Sigmoid colon (tissue), 6 donors: ENCODE measurements at regions not wholly inside any gene's neighbourhood (a gene's known extent, or its start where the extent isn't known, plus 50 kb on each side); places are given as distances from the start of the nearest gene placed in this dataset.
A peak's percentile ranks its signal among the peaks of the same experiment; 100 is the strongest.

ENCODE experiments used
- DNase-seq: peaks from one replicate; pipeline ENCODE4 v3.0.0-alpha.2; 2019
- H3K27ac ChIP-seq, 4 donors: fragments of 200-600 bp; sonication (generic); one replicate each; pipeline ENCODE4 v1.5.1; 2016 to 2019; ENCODE audit warnings: mild to moderate bottlenecking in 1 of 4
- H3K27me3 ChIP-seq, 3 donors: fragments of 200-600 bp; sonication (generic); one replicate each; pipeline ENCODE4 v1.5.1; 2019; ENCODE audit warnings: mild to moderate bottlenecking in 1 of 3
- H3K36me3 ChIP-seq, 4 donors: fragments of 200-600 bp; sonication (generic); one replicate each; pipeline ENCODE4 v1.5.1; 2016 to 2019
- H3K4me1 ChIP-seq, 4 donors: fragments of 200-600 bp; sonication (generic); one replicate each; pipeline ENCODE4 v1.5.1; 2017 to 2019
- H3K4me3 ChIP-seq, 4 donors: fragments of 200-600 bp; sonication (generic); one replicate each; pipeline ENCODE4 v1.5.1; 2017 to 2019; ENCODE audit warnings: mild to moderate bottlenecking in 2 of 4, moderate library complexity in 1 of 4
- H3K9me3 ChIP-seq, 4 donors: fragments of 200-600 bp in 3 of 4; sonication (generic) in 3 of 4; one replicate each; pipeline versions ENCODE4 v1.5.1 to v1.6.1; 2013 to 2019
- CTCF ChIP-seq, 4 experiments: fragments of 450-650 bp in 3 of 4; fragments of 200-600 bp in 1 of 4; IDR thresholded peaks; one replicate each; pipeline ENCODE4 v1.5.1; 2016 to 2019; ENCODE audit warnings: antibody characterized with exemption in 4 of 4, mild to moderate bottlenecking in 3 of 4, moderate library complexity in 2 of 4
- EP300 ChIP-seq, 4 donors: sonication (generic); formaldehyde crosslinking; IDR thresholded peaks; one replicate each; pipeline ENCODE4 v1.6.1; 2017; ENCODE audit warnings: antibody characterized with exemption in 4 of 4
- POLR2A ChIP-seq, 2 donors: fragments of 450-650 bp; IDR thresholded peaks; one replicate each; pipeline ENCODE4 v1.6.1; 2016; ENCODE audit warnings: antibody characterized with exemption in 2 of 2, mild to moderate bottlenecking in 2 of 2, moderate library complexity in 2 of 2
- POLR2AphosphoS5 ChIP-seq, 4 donors: sonication (generic); formaldehyde crosslinking; IDR thresholded peaks; one replicate each; pipeline ENCODE4 v1.6.1; 2017; ENCODE audit warnings: antibody characterized with exemption in 4 of 4
- WGBS, 2 donors: extraction: QIAGEN DNeasy Blood & Tissue Kit; methylation state at CpG; one replicate each; pipeline ENCODE4 v1.1.7; 2013; 5-methylcytosine and 5-hydroxymethylcytosine counted together
- intact Hi-C: fragments of 100-400 bp; cut with DNase I; formaldehyde crosslinking; loops from one replicate; pipeline ENCODE4 v1.15.1; 2023
- donor health status: healthy with polysubstance abuse.
- donor health status: healthy.

- Histone ChIP-seq H3K4me1 (peaks cover 0 to 7% (median 0%) of the 10 kb centered on the region in 4 donors), H3K9me3 (peaks cover 0 to 7% (median 2%) of the 10 kb centered on the region in 4 donors), H3K27ac (no peak overlapping the region), H3K27me3 (no peaks in the 10 kb centered on the region), H3K36me3 (no peaks in the 10 kb centered on the region), H3K4me3 (no peak overlapping the region)
- WGBS, 2 donors: 90 to 97% methylated on average over 2 of the region's 2 CpGs
- TF ChIP-seq POLR2A (IDR thresholded peaks at IDR 0.05): no peak
- TF ChIP-seq CTCF (IDR thresholded peaks at IDR 0.05): no peak
- no peak for TF ChIP-seq POLR2AphosphoS5 (IDR thresholded peaks at IDR 0.05)
- no peak for TF ChIP-seq EP300 (IDR thresholded peaks at IDR 0.05)
- DNase-seq: no peak
- intact Hi-C loops: no loop called here
Measured at GRCh38 chr2:239762106-239762505, 263.0 kb downstream of the NDUFA10 start.

DNA sequence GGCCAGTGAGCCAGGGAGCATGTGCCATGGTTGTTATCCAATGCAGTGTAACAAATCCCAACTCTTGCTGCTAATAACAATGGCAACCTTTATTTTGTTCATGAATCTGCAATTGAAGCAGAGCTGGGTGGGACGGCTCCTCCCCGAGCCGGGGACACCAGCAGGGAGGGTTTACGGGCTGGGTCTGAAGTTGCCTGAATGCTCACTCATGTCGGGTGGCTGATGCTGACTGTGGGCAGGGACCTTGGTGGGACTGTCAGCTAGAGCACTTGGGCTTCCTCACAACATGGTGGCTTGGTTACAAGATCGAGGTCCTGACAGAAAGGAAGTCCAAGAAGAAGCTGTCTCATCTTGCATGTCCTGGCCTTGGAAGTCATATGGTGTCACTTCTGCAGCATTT lies 264.5 kb downstream of the NDUFA10 start:
- H3K27me3 ChIP-seq: no peaks in the 10 kb centered on the region
- no peak overlapping the region for H3K27ac ChIP-seq
- H3K4me1 ChIP-seq: peaks cover 0 to 7% (median 0%) of the 10 kb centered on the region in 4 donors
- intact Hi-C loops: no loop called here
- H3K4me3 ChIP-seq: no peak overlapping the region
- 91 to 92% methylated on average over 6 of the region's 6 CpGs for WGBS, 2 donors
- H3K9me3 ChIP-seq: peaks cover 0 to 7% (median 2%) of the 10 kb centered on the region in 4 donors
- TF ChIP-seq POLR2AphosphoS5 (IDR thresholded peaks at IDR 0.05) (no peak), POLR2A (IDR thresholded peaks at IDR 0.05) (no peak), CTCF (IDR thresholded peaks at IDR 0.05) (no peak), EP300 (IDR thresholded peaks at IDR 0.05) (no peak)
- H3K36me3 ChIP-seq: no peaks in the 10 kb centered on the region
- peak; percentile 40 for DNase-seq

DNA sequence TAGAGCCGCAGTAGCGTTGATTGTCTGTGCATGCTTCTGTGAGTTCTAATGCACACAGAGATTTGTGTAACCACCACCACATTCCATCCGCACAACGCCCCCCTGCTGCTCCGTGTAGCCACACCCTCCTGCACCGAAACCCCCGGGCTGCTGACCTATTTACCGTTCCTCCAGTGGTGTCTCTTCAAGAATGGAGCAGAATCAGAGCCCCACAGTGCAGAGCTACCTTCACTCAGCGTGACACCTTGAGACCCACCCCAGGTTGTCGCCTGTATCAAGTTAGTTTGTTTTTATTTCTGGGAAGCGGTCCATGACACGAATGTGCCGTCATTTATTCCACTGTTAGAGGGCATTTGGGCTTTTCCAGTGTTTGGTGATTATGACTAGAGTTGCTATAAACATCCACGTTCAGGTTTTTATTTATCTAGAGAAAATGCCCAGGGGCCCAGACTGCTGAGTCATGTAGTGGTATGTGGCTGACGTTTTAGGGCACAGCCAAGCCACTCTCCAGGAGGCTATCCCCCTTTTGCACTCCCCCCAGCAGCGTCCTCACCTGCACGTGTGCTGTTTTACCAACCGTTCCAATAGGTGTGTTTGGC lies 266.8 kb downstream of the NDUFA10 start:
- H3K9me3 ChIP-seq: peaks cover 0 to 7% (median 2%) of the 10 kb centered on the region in 4 donors
- WGBS, 2 donors: 33 to 62% methylated on average over 18 of the region's 18 CpGs
- no peaks in the 10 kb centered on the region for H3K36me3 ChIP-seq
- no peak for DNase-seq
- H3K4me3 ChIP-seq: no peak overlapping the region
- H3K4me1 ChIP-seq: peaks cover 0 to 7% (median 0%) of the 10 kb centered on the region in 4 donors
- intact Hi-C loops: no loop called here
- no peak overlapping the region for H3K27ac ChIP-seq
- TF ChIP-seq POLR2A (IDR thresholded peaks at IDR 0.05): no peak
- no peak for TF ChIP-seq EP300 (IDR thresholded peaks at IDR 0.05)
- no peak for TF ChIP-seq POLR2AphosphoS5 (IDR thresholded peaks at IDR 0.05)
- no peak for TF ChIP-seq CTCF (IDR thresholded peaks at IDR 0.05)
- no peaks in the 10 kb centered on the region for H3K27me3 ChIP-seq

DNA sequence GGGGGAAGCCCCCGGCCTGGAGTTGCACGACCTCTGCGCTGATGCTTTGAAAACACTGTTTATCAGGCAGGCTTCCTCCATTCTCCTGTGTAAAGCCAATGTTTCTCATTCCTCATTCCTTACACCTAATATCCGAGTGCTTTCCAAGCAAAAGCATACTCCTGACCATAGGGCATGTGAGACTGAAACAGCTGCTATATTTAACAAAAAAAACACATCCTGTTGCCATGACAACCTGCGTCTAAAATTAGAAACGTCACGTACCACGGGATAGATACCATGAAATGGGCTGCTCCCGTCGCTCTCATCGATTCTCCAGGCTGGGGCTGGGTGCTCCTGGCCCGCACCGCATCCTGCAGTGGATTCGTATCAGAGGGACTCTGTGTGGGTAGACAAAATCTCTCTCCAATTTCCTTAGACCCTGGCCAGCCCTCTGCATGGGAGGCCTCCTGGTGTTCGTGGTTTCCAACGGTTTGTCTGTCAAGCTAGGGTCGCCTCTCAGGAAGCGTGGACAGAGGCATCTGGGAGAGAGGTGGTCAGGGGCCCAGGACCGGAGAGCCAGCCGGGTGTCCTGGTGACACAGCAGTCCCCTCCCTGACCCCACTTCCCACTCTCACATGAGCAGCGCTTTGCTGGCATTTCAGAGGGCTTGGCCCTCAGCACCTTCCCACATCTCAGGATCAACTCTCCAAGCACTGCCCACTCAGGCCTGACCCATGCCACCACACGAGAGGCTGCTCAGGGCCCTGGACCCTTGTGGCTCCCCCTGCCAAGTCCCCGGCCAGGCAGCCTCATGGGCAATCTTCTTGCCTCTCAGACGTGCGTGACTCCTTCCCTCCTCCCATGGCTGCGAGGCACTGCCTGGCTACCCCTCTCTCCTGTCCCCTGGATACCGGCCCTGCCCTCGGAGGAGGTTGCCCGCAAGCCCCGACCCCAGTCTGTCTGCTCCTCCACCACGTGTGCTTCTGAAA lies 268.1 kb downstream of the NDUFA10 start:
- Histone ChIP-seq H3K9me3 (peaks cover 0 to 7% (median 2%) of the 10 kb centered on the region in 4 donors), H3K27ac (no peak overlapping the region), H3K36me3 (no peaks in the 10 kb centered on the region), H3K27me3 (no peaks in the 10 kb centered on the region), H3K4me3 (no peak overlapping the region), H3K4me1 (peaks cover 0 to 10% (median 3%) of the 10 kb centered on the region in 4 donors)
- no peak for DNase-seq
- intact Hi-C loops: no loop called here
- whole genome bisulfite sequencing, 2 donors: 64 to 70% methylated on average over 31 of the region's 31 CpGs
- TF ChIP-seq POLR2AphosphoS5 (IDR thresholded peaks at IDR 0.05): no peak
- no peak for TF ChIP-seq EP300 (IDR thresholded peaks at IDR 0.05)
- TF ChIP-seq CTCF (IDR thresholded peaks at IDR 0.05): no peak
- TF ChIP-seq POLR2A (IDR thresholded peaks at IDR 0.05): no peak
